GM21528 (cell line): ENCODE measurements at regions not wholly inside any gene's neighbourhood (a gene's known extent, or its start where the extent isn't known, plus 50 kb on each side); places are given as distances from the start of the nearest gene placed in this dataset.

Experiments
- ATAC-seq: cut with Tn5 transposase; IDR thresholded peaks from one replicate; pipeline ENCODE4 v1.9.1; 2021; ENCODE audit warnings: mild to moderate bottlenecking, moderate library complexity; ENCODE audit not compliant: unreplicated experiment, low FRiP score

GRCh38 chr10:128873411-128874054 lies 593.5 kb upstream of the MGMT start:
- no peak for ATAC-seq

- no peak for ATAC-seq
These were observed 592.7 kb upstream of the MGMT start for GRCh38 chr10:128874331-128874730.

- ATAC-seq, result no peak
These were observed 591.9 kb upstream of the MGMT start for GRCh38 chr10:128875030-128875744.

GRCh38 chr10:128875956-128876736 lies 590.9 kb upstream of the MGMT start:
- ATAC-seq, result no peak

- no peak for ATAC-seq
These were observed 589.9 kb upstream of the MGMT start for GRCh38 chr10:128877141-128877540.

- no peak for ATAC-seq
These were observed 589.1 kb upstream of the MGMT start for GRCh38 chr10:128877936-128878335.

- no peak for ATAC-seq
These were observed 588.0 kb upstream of the MGMT start for GRCh38 chr10:128879030-128879429.

GRCh38 chr10:128879441-128880140 lies 587.5 kb upstream of the MGMT start:
- no peak for ATAC-seq

- no peak for ATAC-seq
These were observed 586.8 kb upstream of the MGMT start for GRCh38 chr10:128880159-128880725.

GRCh38 chr10:128881086-128881485 lies 586.0 kb upstream of the MGMT start:
- no peak for ATAC-seq

GRCh38 chr10:128883231-128884032 lies 583.6 kb upstream of the MGMT start:
- ATAC-seq, result no peak

- ATAC-seq, result no peak
These were observed 583.0 kb upstream of the MGMT start for GRCh38 chr10:128884033-128884425.

GRCh38 chr10:128884496-128885072 lies 582.5 kb upstream of the MGMT start:
- no peak for ATAC-seq

GRCh38 chr10:128885573-128886555 lies 581.2 kb upstream of the MGMT start:
- no peak for ATAC-seq

GRCh38 chr10:128887856-128888255 lies 579.2 kb upstream of the MGMT start:
- ATAC-seq, result no peak

GRCh38 chr10:128892005-128892404 lies 575.0 kb upstream of the MGMT start:
- ATAC-seq, result no peak

GRCh38 chr10:128894641-128895040 lies 572.4 kb upstream of the MGMT start:
- ATAC-seq, result no peak

- ATAC-seq, result no peak
These were observed 571.6 kb upstream of the MGMT start for GRCh38 chr10:128895473-128895872.
